ENCODE measurements at regions not wholly inside any gene's neighbourhood (a gene's known extent, or its start where the extent isn't known, plus 50 kb on each side); places are given as distances from the start of the nearest gene placed in this dataset.

DNA sequence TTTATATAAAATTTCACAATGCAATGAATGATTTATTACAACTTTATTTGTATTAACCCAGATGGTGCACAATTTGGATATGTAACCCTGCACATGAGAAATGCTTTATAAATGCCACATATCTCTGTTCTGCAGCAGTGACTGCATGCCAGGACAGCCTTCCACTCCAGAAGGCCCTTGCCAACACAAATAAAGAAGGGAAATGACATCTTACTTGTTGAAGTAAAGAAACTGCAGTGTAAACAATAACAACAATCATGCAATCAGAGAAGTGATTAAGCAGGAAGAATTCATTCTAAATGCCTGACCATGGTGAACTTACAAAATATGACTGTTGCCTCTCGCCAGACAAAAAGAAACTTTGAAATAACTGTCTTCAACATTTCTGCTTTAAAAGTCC, 129.9 kb upstream of the CHST9 start:
- Histone ChIP-seq H3K27ac (no peak overlapping the region), H3K4me1 (no peaks in the 10 kb centered on the region), H3K27me3 (no peaks in the 10 kb centered on the region), H3K9me3 (no peaks in the 10 kb centered on the region), H3K4me3 (no peak overlapping the region), H3K36me3 (no peaks in the 10 kb centered on the region)
- no peak for DNase-seq
- TF ChIP-seq, protein P1, sequence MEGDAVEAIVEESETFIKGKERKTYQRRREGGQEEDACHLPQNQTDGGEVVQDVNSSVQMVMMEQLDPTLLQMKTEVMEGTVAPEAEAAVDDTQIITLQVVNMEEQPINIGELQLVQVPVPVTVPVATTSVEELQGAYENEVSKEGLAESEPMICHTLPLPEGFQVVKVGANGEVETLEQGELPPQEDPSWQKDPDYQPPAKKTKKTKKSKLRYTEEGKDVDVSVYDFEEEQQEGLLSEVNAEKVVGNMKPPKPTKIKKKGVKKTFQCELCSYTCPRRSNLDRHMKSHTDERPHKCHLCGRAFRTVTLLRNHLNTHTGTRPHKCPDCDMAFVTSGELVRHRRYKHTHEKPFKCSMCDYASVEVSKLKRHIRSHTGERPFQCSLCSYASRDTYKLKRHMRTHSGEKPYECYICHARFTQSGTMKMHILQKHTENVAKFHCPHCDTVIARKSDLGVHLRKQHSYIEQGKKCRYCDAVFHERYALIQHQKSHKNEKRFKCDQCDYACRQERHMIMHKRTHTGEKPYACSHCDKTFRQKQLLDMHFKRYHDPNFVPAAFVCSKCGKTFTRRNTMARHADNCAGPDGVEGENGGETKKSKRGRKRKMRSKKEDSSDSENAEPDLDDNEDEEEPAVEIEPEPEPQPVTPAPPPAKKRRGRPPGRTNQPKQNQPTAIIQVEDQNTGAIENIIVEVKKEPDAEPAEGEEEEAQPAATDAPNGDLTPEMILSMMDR (IDR thresholded peaks at IDR 0.05): no peak
- no peak for TF ChIP-seq POLR2A (IDR thresholded peaks at IDR 0.05)
- intact Hi-C loops (cut with DNase I; ENCODE audit: low total_unique reads): no loop called here

DNA sequence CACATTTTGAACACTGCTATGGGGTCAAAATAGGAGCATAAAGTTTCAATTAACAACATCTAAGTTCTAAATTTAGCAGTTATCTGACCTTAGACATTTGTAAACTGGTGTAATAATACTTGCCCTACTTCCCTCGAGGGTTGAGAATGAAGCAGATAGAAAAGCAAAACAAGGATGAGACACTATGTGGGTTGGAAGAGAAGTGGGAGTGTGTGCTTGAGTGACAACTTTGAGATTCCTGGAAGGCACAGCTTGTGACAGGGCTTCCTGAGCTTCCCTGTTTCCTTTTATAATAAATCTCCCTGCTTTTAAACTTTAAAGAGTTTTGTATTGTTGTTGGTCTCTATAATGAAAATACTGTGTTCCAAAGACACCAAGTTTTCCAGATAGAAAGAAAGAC, 128.6 kb upstream of the CHST9 start:
- TF ChIP-seq, protein P1 (IDR thresholded peaks at IDR 0.05): no peak
- no peak for TF ChIP-seq POLR2A (IDR thresholded peaks at IDR 0.05)
- Histone ChIP-seq H3K27me3 (no peaks in the 10 kb centered on the region), H3K4me1 (no peaks in the 10 kb centered on the region), H3K27ac (no peak overlapping the region), H3K9me3 (no peaks in the 10 kb centered on the region), H3K4me3 (no peak overlapping the region), H3K36me3 (no peaks in the 10 kb centered on the region)
- DNase-seq: no peak
- intact Hi-C loops (cut with DNase I; ENCODE audit: low total_unique reads): no loop called here

DNA sequence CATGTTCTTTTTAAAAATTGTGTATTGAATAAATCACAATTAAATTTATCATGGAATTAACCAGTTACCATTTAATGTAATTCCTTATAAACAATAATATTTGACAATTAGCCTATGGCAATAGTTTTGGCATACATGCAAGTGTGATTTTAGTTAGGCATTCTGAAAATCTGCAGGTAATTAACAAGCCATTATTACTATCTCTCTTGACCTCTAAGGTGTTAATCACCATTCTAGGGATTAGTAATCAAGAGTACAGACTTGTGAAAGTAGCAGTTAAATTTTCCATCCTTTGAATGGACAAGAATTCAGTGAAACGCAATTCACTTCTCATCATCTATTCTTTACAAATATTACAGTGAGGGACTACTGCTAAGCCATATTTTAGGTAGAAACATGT, 127.7 kb upstream of the CHST9 start:
- Histone ChIP-seq H3K4me1 (no peaks in the 10 kb centered on the region), H3K9me3 (no peaks in the 10 kb centered on the region), H3K27me3 (no peaks in the 10 kb centered on the region), H3K27ac (no peak overlapping the region), H3K4me3 (no peak overlapping the region), H3K36me3 (no peaks in the 10 kb centered on the region)
- TF ChIP-seq, protein P1 (IDR thresholded peaks at IDR 0.05): no peak
- TF ChIP-seq POLR2A (IDR thresholded peaks at IDR 0.05): no peak
- intact Hi-C loops (cut with DNase I; ENCODE audit: low total_unique reads): no loop called here
- no peak for DNase-seq

DNA sequence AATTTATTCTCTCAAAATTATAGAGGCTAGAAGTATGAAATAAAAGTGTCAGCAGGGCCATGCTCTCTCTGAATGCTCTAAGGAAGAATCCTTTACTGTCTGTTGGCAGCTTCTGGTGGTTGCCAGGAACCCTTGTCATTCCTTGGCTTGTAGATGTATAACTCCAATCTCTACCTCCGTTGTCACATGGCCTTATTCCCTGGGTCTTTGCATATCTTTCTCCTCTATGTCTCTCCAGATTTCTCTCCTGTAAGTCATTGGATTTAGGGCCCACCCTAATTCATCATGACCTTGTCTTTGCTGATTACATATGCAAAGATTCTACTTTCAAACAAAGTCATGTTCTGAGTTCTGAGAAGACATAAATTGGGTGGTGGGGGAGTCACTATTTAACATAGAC, 127.0 kb upstream of the CHST9 start:
- H3K27me3 ChIP-seq: no peaks in the 10 kb centered on the region
- no peaks in the 10 kb centered on the region for H3K36me3 ChIP-seq
- H3K27ac ChIP-seq: no peak overlapping the region
- H3K9me3 ChIP-seq: no peaks in the 10 kb centered on the region
- DNase-seq: no peak
- no peaks in the 10 kb centered on the region for H3K4me1 ChIP-seq
- no peak for TF ChIP-seq POLR2A (IDR thresholded peaks at IDR 0.05)
- TF ChIP-seq, protein P1 (IDR thresholded peaks at IDR 0.05): no peak
- no peak overlapping the region for H3K4me3 ChIP-seq
- intact Hi-C loops (cut with DNase I; ENCODE audit: low total_unique reads): no loop called here

DNA sequence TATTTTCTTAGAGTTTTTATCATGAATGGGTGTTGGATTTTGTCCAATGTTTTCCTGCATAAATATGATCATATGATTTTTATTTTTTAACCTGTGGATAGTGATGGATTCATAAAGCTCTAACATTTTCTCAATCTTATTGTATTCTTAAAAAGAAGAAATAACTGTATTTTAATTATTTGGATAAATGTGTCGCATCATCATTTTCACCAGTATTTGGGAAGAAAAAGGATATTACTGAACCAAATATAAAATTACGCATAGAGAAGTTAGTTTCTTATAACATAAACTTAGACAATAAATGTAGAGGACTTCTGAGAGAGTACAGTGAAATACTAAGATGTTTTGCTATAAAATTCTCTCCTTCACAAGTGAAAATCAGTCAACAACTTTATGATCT, 126.0 kb upstream of the CHST9 start:
- H3K27ac ChIP-seq: no peak overlapping the region
- no peaks in the 10 kb centered on the region for H3K36me3 ChIP-seq
- no peaks in the 10 kb centered on the region for H3K9me3 ChIP-seq
- no peaks in the 10 kb centered on the region for H3K27me3 ChIP-seq
- intact Hi-C loops (cut with DNase I; ENCODE audit: low total_unique reads): no loop called here
- no peaks in the 10 kb centered on the region for H3K4me1 ChIP-seq
- TF ChIP-seq POLR2A (IDR thresholded peaks at IDR 0.05): no peak
- TF ChIP-seq, protein P1 (IDR thresholded peaks at IDR 0.05): no peak
- no peak for DNase-seq
- no peak overlapping the region for H3K4me3 ChIP-seq

All from uterus (tissue), 3 donors.